Fibroblast of the aortic adventitia (primary cell): ENCODE measurements at regions not wholly inside any gene's neighbourhood (a gene's known extent, or its start where the extent isn't known, plus 50 kb on each side); places are given as distances from the start of the nearest gene placed in this dataset.
A peak's percentile ranks its signal among the peaks of the same experiment; 100 is the strongest.
"Not testable (repeated sequence)": the region's sequence is repeated elsewhere in the genome, so short reads cannot be mapped to it uniquely, and the experiment has no call there.

ENCODE experiments used
- DNase-seq: peaks from one replicate; pipeline ENCODE4 v3.0.0-alpha.2; 2010; ENCODE audit warnings: low read depth
- H3K4me3 ChIP-seq: 2 replicates; pipeline ENCODE4 v1.5.1; 2011; ENCODE audit warnings: low read depth, mild to moderate bottlenecking, control low read depth, low read length, moderate library complexity
- TF ChIP-seq, protein P1 (sequence below): IDR thresholded peaks from 2 replicates; pipeline ENCODE4 v1.5.1; 2011; ENCODE audit warnings: mild to moderate bottlenecking, low read length, control low read depth, inconsistent platforms; ENCODE audit not compliant: insufficient read depth

DNA sequence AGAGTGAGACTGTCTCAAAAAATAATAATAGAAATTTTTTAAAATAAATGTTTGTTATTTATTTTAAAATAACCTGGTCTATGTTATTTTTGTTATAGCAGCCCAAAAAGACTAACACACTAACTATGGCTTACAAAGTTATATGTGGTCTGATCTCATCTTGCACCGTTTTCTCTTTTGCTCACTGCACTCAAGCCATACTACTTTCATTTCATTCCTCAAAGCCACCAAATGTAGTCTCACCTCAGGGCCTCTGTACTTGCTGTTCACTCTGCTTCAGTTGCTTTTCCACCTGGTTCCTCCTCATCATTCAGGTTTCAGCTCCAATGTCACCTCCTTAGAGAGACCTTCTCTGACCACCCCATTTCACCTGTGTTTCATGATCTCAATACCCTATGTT is 55.2 kb upstream of the MDM1 start:
- H3K4me3 ChIP-seq: no peak overlapping the region
- TF ChIP-seq, protein P1, sequence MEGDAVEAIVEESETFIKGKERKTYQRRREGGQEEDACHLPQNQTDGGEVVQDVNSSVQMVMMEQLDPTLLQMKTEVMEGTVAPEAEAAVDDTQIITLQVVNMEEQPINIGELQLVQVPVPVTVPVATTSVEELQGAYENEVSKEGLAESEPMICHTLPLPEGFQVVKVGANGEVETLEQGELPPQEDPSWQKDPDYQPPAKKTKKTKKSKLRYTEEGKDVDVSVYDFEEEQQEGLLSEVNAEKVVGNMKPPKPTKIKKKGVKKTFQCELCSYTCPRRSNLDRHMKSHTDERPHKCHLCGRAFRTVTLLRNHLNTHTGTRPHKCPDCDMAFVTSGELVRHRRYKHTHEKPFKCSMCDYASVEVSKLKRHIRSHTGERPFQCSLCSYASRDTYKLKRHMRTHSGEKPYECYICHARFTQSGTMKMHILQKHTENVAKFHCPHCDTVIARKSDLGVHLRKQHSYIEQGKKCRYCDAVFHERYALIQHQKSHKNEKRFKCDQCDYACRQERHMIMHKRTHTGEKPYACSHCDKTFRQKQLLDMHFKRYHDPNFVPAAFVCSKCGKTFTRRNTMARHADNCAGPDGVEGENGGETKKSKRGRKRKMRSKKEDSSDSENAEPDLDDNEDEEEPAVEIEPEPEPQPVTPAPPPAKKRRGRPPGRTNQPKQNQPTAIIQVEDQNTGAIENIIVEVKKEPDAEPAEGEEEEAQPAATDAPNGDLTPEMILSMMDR: no peak
- no peak for DNase-seq

DNA sequence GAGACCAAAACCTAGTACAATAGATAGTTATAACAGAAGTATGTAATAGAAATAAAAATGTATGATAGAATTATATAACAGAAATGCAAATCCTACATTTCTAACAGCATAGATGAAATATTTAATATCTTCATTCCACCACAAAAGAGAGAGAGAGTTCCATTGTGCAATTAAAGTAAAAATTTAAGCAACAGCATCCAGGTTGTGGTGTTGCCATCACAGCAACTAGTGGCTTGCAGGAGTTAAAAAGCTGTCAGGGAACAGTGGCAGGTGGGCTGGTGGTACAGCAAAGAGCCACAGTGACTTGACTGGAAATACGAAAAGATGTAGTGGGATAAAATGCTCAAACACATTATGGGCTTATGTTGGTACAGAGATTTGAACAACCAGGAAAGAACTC is 57.1 kb upstream of the MDM1 start:
- TF ChIP-seq, protein P1: no peak
- no peak overlapping the region for H3K4me3 ChIP-seq
- DNase-seq: no peak

DNA sequence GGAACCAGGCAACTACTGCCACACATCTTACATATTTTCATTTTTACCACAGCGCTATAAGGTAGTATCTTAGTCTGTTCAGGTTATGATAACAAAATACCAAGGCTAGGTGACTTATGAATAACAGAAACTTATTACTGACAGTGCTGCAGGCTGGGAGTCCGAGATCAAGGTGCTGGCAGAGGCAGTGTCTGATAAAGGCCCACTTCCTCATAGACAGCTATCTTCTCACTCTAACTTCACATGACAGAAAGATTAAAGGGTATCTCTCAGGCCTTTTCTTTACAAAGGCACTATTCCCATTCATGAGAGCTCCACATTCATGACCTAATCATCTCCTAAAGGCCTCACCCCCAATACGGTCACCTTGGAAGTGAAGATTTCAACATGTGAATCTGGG is 59.8 kb upstream of the MDM1 start:
- TF ChIP-seq, protein P1: no peak
- DNase-seq: no peak
- no peak overlapping the region for H3K4me3 ChIP-seq

DNA sequence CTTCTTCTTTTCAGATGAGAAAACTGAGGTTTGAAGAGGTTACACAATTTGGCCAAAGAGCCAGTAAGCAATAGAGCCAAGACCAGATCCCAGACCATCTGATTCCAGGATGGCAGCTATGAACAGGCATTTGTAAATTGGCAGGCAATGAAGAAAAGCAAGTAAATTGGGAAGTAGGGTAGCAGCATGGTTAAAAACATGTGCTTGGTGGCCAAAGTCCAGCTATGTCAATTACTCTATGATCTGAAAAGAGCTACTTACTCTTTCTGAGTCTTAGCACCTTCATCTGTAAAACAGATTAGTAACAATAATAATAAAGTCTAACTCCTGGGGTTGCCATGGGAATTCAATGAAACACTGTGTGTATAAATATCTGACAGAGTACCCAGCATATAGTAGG is 60.2 kb upstream of the MDM1 start:
- H3K4me3 ChIP-seq: no peak overlapping the region
- DNase-seq: no peak
- TF ChIP-seq, protein P1: no peak

DNA sequence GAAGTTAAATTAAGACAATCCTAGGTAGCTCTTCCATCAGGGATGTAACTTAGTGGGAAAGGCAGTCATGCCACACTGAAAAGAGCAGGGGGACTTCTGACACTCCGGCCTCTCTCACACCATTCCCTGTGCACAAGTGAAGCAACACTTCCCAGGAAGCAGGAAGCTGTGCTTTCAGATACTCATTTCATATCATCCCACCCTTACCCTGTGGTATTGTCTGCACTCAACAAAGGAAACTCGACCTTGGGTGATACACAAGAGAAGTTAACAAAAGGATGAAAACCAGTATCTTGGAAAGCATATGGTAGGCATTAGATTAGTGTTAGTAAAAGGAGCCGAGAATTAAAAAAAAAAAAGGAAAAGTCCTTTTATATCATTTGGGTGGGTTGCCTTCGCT is 61.3 kb upstream of the MDM1 start:
- TF ChIP-seq, protein P1: no peak
- H3K4me3 ChIP-seq: no peak overlapping the region
- DNase-seq: no peak

DNA sequence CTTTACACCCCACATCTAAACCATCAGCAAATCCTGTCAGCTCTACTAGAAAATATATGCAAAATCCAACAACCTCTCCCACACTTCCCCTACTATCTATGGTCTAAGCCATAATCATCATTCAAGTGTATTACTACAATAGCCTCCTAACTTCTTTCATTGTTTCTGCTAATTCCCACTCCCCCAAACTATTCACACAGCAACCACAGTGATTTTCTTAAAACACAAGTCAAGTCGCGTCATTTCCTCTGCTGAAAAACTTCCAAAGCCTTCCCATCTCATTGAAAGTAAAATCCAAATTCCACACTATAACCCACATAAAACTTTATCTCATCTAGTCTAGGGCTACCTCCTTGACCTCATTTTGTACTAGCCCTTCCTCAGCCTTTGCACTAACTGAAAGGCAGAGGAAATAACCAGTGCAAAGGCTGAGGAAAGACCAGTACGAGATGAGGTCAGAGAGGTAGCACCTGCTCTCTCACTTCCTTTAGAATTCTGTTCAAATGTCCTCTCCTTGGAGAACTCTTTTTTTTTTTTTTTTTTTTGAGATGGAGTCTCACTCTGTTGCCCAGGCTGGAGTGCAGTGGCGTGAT is 65.5 kb upstream of the MDM1 start:
- peak; percentile 9 for DNase-seq
- TF ChIP-seq, protein P1: no peak
- no peak overlapping the region for H3K4me3 ChIP-seq

DNA sequence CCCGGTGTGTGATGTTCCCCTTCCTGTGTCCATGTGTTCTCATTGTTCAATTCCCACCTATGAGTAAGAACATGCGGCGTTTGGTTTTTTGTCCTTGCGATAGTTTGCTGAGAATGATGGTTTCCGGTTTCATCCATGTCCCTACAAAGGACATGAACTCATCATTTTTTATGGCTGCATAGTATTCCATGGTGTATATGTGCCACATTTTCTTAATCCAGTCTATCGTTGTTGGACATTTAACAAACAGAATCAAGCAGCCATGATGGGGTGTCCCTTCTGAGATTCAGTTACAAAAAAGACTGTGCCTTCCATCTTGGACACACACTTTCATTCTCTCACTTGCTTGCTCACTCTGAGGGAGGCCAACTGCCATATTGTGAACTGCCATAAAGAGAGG is 66.5 kb upstream of the MDM1 start:
- not testable (repeated sequence) for DNase-seq, H3K4me3 ChIP-seq
